ENCODE measurements at regions not wholly inside any gene's neighbourhood (a gene's known extent, or its start where the extent isn't known, plus 50 kb on each side); places are given as distances from the start of the nearest gene placed in this dataset.
"Not testable (repeated sequence)": the region's sequence is repeated elsewhere in the genome, so short reads cannot be mapped to it uniquely, and the experiment has no call there.

- DNase-seq: no peak
These were observed 423.1 kb upstream of the PITX2 start for GRCh38 chr4:111045992-111046391.

- DNase-seq: no peak
These were observed 423.9 kb upstream of the PITX2 start for GRCh38 chr4:111046811-111047210.

GRCh38 chr4:111048316-111048715 lies 425.4 kb upstream of the PITX2 start:
- DNase-seq: no peak

- no peak for DNase-seq
These were observed 441.6 kb upstream of the PITX2 start for GRCh38 chr4:111064342-111064993.

- no peak for DNase-seq
These were observed 443.1 kb upstream of the PITX2 start for GRCh38 chr4:111066001-111066400.

GRCh38 chr4:111066447-111066846 lies 443.6 kb upstream of the PITX2 start:
- DNase-seq: no peak

GRCh38 chr4:111066887-111067286 lies 444.0 kb upstream of the PITX2 start:
- DNase-seq: no peak

GRCh38 chr4:111068883-111069282 lies 446.0 kb upstream of the PITX2 start:
- DNase-seq: no peak

GRCh38 chr4:111070390-111070789 lies 447.5 kb upstream of the PITX2 start:
- DNase-seq: no peak

- no peak for DNase-seq
These were observed 451.7 kb upstream of the PITX2 start for GRCh38 chr4:111074523-111075114.

- DNase-seq: not testable (repeated sequence)
These were observed 453.4 kb upstream of the PITX2 start for GRCh38 chr4:111076299-111076698.

GRCh38 chr4:111108153-111108552 lies 485.3 kb upstream of the PITX2 start:
- no peak for DNase-seq

- no peak for DNase-seq
These were observed 490.7 kb upstream of the PITX2 start for GRCh38 chr4:111113591-111113990.

- no peak for DNase-seq
These were observed 493.0 kb upstream of the PITX2 start for GRCh38 chr4:111115881-111116280.

GRCh38 chr4:111120191-111120590 lies 497.3 kb upstream of the PITX2 start:
- no peak for DNase-seq

GRCh38 chr4:111126340-111126739 lies 503.5 kb upstream of the PITX2 start:
- DNase-seq: no peak

GRCh38 chr4:111127841-111128240 lies 505.0 kb upstream of the PITX2 start:
- no peak for DNase-seq

GRCh38 chr4:111128327-111128726 lies 505.4 kb upstream of the PITX2 start:
- no peak for DNase-seq

- no peak for DNase-seq
These were observed 513.6 kb upstream of the PITX2 start for GRCh38 chr4:111136438-111136837.

GRCh38 chr4:111136967-111137366 lies 514.1 kb upstream of the PITX2 start:
- DNase-seq: no peak

GRCh38 chr4:111143510-111143909 lies 520.6 kb upstream of the PITX2 start:
- no peak for DNase-seq

- no peak for DNase-seq
These were observed 532.1 kb upstream of the PITX2 start for GRCh38 chr4:111154934-111155333.

GRCh38 chr4:111164556-111164955 lies 541.7 kb upstream of the PITX2 start:
- DNase-seq: not testable (repeated sequence)

GRCh38 chr4:111174331-111174730 lies 551.5 kb upstream of the PITX2 start:
- DNase-seq: no peak

GRCh38 chr4:111178231-111178630 lies 555.4 kb upstream of the PITX2 start:
- DNase-seq: no peak

All from hippocampal formation (tissue), 2 donors.